K562 (cell line): ENCODE measurements at regions not wholly inside any gene's neighbourhood (a gene's known extent, or its start where the extent isn't known, plus 50 kb on each side); places are given as distances from the start of the nearest gene placed in this dataset.

Experiments used
- ATAC-seq: fragments of 200-7000 bp; cut with Tn5 transposase; 3 replicates; pipeline ENCODE4 v1.9.1; 2020; ENCODE audit warnings: moderate library complexity
- BruUV-seq: library from RNA; stranded (reverse); fragments of 400-500 nt; replicated peaks from 2 replicates; lab custom pipeline; 2021; lab: Mats Ljungman, UMichigan
- CTCF ChIA-PET: fragments of 300-600 bp; formaldehyde crosslinking; extraction: SDS; loops from one replicate; lab custom pipeline; 2021; ENCODE audit warnings: low intra/inter-chr PET ratio; lab: Yijun Ruan, JAX
- POLR2A ChIA-PET: fragments of 300-600, 350-650 bp; sonication (Branson Sonifier 250); formaldehyde crosslinking; extraction: SDS; loops from one replicate; lab custom pipeline; 2021; ENCODE audit warnings: antibody characterized with exemption, inconsistent platforms; lab: Yijun Ruan, JAX
- DNase-seq, 4 experiments: peaks; one replicate each; pipeline versions ENCODE4 v3.0.0 to v3.0.0-alpha.2; 2011 to 2018; ENCODE audit warnings: low spot score in 3 of 4, mixed read lengths in 3 of 4; ENCODE audit errors: extremely low read depth in 1 of 4
- FAIRE-seq: peaks from 2 replicates; lab custom pipeline; 2011; peaks lifted over from hg19 to GRCh38; lab: Jason Lieb, UNC
- H2AFZ ChIP-seq: 2 replicates; pipeline ENCODE4 v1.6.0; 2011; ENCODE audit warnings: low read depth, low read length, control low read depth, inconsistent platforms
- H3K27ac ChIP-seq: fragments of 200-600 bp; 3 replicates; pipeline ENCODE4 v1.8.0; 2011; ENCODE audit warnings: low read depth, mild to moderate bottlenecking, control low read depth, inconsistent platforms, low read length, moderate library complexity, mixed read lengths; ENCODE audit errors: extremely low read depth
- H3K27me3 ChIP-seq, 2 experiments: fragments of 300-600 bp in 1 of 2; 2 replicates in 1 of 2; 3 replicates in 1 of 2; pipeline versions ENCODE4 v1.6.0 to v1.8.0; 2011; ENCODE audit warnings: inconsistent platforms in 2 of 2, low read length in 2 of 2, mild to moderate bottlenecking in 1 of 2, mixed read lengths in 1 of 2, moderate library complexity in 1 of 2; ENCODE audit not compliant: control insufficient read depth in 2 of 2, insufficient read depth in 2 of 2
- H3K36me3 ChIP-seq: fragments of 300-600 bp; 3 replicates; pipeline ENCODE4 v1.8.0; 2011; ENCODE audit warnings: mild to moderate bottlenecking, low read length, inconsistent platforms; ENCODE audit not compliant: control insufficient read depth, insufficient read depth
- H3K4me1 ChIP-seq, 2 experiments: fragments of 200-600 bp in 1 of 2; replicated peaks in 1 of 2; 2 replicates in 1 of 2; 3 replicates in 1 of 2; pipeline versions ENCODE4 v1.5.1 to v1.8.0; 2011; ENCODE audit warnings: inconsistent platforms in 2 of 2, low read length in 2 of 2, mild to moderate bottlenecking in 1 of 2, mixed read lengths in 1 of 2, moderate library complexity in 1 of 2; ENCODE audit not compliant: control insufficient read depth in 2 of 2, insufficient read depth in 2 of 2
- H3K4me2 ChIP-seq: 2 replicates; pipeline ENCODE4 v1.6.1; 2011; ENCODE audit warnings: low read length, control low read depth, inconsistent platforms, mixed read lengths; ENCODE audit not compliant: insufficient read depth
- H3K4me3 ChIP-seq: fragments of 200-600 bp; sonication (generic), shearing (Covaris generic); 2 replicates; pipeline ENCODE4 v1.5.1; 2016; ENCODE audit warnings: control low read depth, inconsistent platforms
- H3K79me2 ChIP-seq: fragments of 200-600 bp; 3 replicates; pipeline ENCODE4 v1.8.0; 2011; ENCODE audit warnings: low read length, inconsistent platforms; ENCODE audit not compliant: control insufficient read depth, insufficient read depth
- H3K9ac ChIP-seq, 2 experiments: 2 replicates each; pipeline versions ENCODE4 v1.6.0 to v1.6.1; 2011; ENCODE audit warnings: low read depth in 2 of 2, low read length in 2 of 2, control low read depth in 1 of 2, inconsistent platforms in 1 of 2, mild to moderate bottlenecking in 1 of 2, mixed read lengths in 1 of 2; ENCODE audit not compliant: insufficient read depth in 1 of 2
- H3K9me1 ChIP-seq: one replicate; pipeline ENCODE4 v1.6.0; 2011; ENCODE audit warnings: inconsistent platforms, mild to moderate bottlenecking, low read length, moderate library complexity; ENCODE audit not compliant: control insufficient read depth, insufficient read depth
- H3K9me3 ChIP-seq: replicated peaks from 2 replicates; pipeline ENCODE4 v1.5.1; 2011; ENCODE audit warnings: low read depth, low read length, inconsistent platforms; ENCODE audit not compliant: control insufficient read depth, insufficient read depth
- H4K20me1 ChIP-seq: replicated peaks from 2 replicates; pipeline ENCODE4 v1.6.1; 2011; ENCODE audit warnings: low read length, inconsistent platforms, mixed read lengths; ENCODE audit not compliant: control insufficient read depth, insufficient read depth
- ADNP ChIP-seq: fragments of 200-800 bp; sonication (Bioruptor generic); IDR thresholded peaks from 2 replicates; pipeline ENCODE4 v1.6.1; 2016; ENCODE audit warnings: missing genetic modification characterization, missing compliant biosample characterization
- ARHGAP35 ChIP-seq: fragments of 450-650 bp; IDR thresholded peaks from 2 replicates; pipeline ENCODE4 v1.6.1; 2018; ENCODE audit not compliant: partially characterized antibody
- ASH1L ChIP-seq: fragments of 450-650 bp; IDR thresholded peaks from 2 replicates; pipeline ENCODE4 v1.6.1; 2018; ENCODE audit warnings: borderline replicate concordance, mild to moderate bottlenecking, low read depth; ENCODE audit not compliant: partially characterized antibody
- KDM2B ChIP-seq: fragments of 250-450 bp; sonication (Bioruptor Pico); IDR thresholded peaks from 2 replicates; pipeline ENCODE4 v1.8.0; 2021; ENCODE audit warnings: mild to moderate bottlenecking, moderate library complexity
- PHF8 ChIP-seq: fragments of 200-600 bp; sonication (generic); IDR thresholded peaks from 2 replicates; pipeline ENCODE4 v1.6.1; 2012; ENCODE audit warnings: mixed run types, mild to moderate bottlenecking, inconsistent platforms, low read length, moderate library complexity, borderline replicate concordance
- PURB ChIP-seq: sonication (generic); formaldehyde crosslinking; IDR thresholded peaks from 2 replicates; pipeline ENCODE4 v1.9.0; 2021; ENCODE audit warnings: low read depth, mild to moderate bottlenecking, missing genetic modification reagents
- RBM15 ChIP-seq: fragments of 200-400 bp; formaldehyde crosslinking; IDR thresholded peaks from 2 replicates; pipeline ENCODE4 v1.6.1; 2018; ENCODE audit warnings: mild to moderate bottlenecking, low read length, moderate library complexity; ENCODE audit not compliant: insufficient read depth
- SFPQ ChIP-seq: fragments of 200-400 bp; formaldehyde crosslinking; IDR thresholded peaks from 2 replicates; pipeline ENCODE4 v1.6.1; 2017; ENCODE audit warnings: mild to moderate bottlenecking, low read depth, low read length, moderate library complexity
- STAG1 ChIP-seq: sonication (generic); formaldehyde crosslinking; IDR thresholded peaks from 2 replicates; pipeline ENCODE4 v1.5.0; 2020; ENCODE audit warnings: missing genetic modification reagents, borderline replicate concordance
- ZNF197 ChIP-seq: fragments of 200-800 bp; sonication (Bioruptor generic); IDR thresholded peaks from 2 replicates; pipeline ENCODE4 v1.6.1; 2016; ENCODE audit warnings: low read depth, missing genetic modification characterization, missing compliant biosample characterization
- in situ Hi-C: fragments of 300-500 bp; cut with MboI; formaldehyde crosslinking; loops from 4 replicates; pipeline ENCODE4 v1.15.0; 2018; ENCODE audit warnings: inconsistent platforms, mixed read lengths
- intact Hi-C: fragments of 100-400 bp; cut with micrococcal nuclease; formaldehyde crosslinking; loops from 2 replicates; pipeline ENCODE4 v1.14.2; 2022
- TF ChIP-seq, protein P1 (sequence below): fragments of 450-650 bp; IDR thresholded peaks from 2 replicates; pipeline ENCODE4 v1.6.1; 2016; ENCODE audit warnings: mild to moderate bottlenecking
- TF ChIP-seq, protein P2 (sequence below), 3 experiments: fragments of 200-800 bp in 1 of 3; fragments of 250-450 bp in 1 of 3; fragments of 450-650 bp in 1 of 3; sonication (Bioruptor Pico) in 1 of 3; sonication (Bioruptor generic) in 1 of 3; formaldehyde crosslinking in 1 of 3; IDR thresholded peaks; 2 replicates each; pipeline versions ENCODE4 v1.6.1 to v1.8.0; 2016 to 2022; ENCODE audit warnings: mild to moderate bottlenecking in 2 of 3, missing genetic modification characterization in 2 of 3, missing compliant biosample characterization in 1 of 3, moderate library complexity in 1 of 3

DNA sequence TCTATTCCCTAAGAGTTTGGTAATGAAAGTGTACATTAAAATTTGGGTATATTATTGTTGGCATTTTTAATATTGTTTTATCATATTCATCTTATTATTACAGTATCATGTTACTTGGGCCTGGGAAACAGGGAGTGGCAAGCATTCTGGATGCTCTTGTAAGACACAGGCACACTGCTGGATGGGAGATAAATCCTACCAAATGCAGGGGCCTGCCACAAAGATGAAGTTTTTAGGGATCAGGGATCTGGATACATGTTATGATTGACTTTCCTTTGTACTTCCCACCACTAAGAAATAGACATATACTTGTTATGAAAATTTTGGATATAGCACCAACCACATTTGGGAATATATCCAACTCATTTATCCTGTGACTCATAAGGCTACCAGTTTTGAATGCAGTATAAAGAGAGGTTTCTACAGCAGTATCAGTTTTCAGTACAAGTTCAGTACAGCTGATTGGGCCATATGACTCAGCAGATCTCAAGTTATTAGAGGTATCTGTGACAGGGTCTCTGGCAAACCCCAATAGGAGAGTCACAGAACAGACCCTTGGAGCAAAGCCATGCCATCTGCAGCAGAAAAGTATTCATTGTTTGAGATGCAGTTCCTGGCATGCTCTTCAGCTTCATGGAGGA, 360.1 kb downstream of the DMAC1 start:
- FAIRE-seq: no peak
- no peak for TF ChIP-seq PURB (CRISPR knock-in tag)
- TF ChIP-seq KDM2B: no peak
- TF ChIP-seq RBM15: no peak
- TF ChIP-seq ASH1L: no peak
- no peak for TF ChIP-seq PHF8
- TF ChIP-seq, protein P1, sequence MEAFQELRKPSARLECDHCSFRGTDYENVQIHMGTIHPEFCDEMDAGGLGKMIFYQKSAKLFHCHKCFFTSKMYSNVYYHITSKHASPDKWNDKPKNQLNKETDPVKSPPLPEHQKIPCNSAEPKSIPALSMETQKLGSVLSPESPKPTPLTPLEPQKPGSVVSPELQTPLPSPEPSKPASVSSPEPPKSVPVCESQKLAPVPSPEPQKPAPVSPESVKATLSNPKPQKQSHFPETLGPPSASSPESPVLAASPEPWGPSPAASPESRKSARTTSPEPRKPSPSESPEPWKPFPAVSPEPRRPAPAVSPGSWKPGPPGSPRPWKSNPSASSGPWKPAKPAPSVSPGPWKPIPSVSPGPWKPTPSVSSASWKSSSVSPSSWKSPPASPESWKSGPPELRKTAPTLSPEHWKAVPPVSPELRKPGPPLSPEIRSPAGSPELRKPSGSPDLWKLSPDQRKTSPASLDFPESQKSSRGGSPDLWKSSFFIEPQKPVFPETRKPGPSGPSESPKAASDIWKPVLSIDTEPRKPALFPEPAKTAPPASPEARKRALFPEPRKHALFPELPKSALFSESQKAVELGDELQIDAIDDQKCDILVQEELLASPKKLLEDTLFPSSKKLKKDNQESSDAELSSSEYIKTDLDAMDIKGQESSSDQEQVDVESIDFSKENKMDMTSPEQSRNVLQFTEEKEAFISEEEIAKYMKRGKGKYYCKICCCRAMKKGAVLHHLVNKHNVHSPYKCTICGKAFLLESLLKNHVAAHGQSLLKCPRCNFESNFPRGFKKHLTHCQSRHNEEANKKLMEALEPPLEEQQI: no peak
- no peak for TF ChIP-seq STAG1 (CRISPR knock-in tag)
- TF ChIP-seq ADNP (tag): no peak
- TF ChIP-seq, protein P2, sequence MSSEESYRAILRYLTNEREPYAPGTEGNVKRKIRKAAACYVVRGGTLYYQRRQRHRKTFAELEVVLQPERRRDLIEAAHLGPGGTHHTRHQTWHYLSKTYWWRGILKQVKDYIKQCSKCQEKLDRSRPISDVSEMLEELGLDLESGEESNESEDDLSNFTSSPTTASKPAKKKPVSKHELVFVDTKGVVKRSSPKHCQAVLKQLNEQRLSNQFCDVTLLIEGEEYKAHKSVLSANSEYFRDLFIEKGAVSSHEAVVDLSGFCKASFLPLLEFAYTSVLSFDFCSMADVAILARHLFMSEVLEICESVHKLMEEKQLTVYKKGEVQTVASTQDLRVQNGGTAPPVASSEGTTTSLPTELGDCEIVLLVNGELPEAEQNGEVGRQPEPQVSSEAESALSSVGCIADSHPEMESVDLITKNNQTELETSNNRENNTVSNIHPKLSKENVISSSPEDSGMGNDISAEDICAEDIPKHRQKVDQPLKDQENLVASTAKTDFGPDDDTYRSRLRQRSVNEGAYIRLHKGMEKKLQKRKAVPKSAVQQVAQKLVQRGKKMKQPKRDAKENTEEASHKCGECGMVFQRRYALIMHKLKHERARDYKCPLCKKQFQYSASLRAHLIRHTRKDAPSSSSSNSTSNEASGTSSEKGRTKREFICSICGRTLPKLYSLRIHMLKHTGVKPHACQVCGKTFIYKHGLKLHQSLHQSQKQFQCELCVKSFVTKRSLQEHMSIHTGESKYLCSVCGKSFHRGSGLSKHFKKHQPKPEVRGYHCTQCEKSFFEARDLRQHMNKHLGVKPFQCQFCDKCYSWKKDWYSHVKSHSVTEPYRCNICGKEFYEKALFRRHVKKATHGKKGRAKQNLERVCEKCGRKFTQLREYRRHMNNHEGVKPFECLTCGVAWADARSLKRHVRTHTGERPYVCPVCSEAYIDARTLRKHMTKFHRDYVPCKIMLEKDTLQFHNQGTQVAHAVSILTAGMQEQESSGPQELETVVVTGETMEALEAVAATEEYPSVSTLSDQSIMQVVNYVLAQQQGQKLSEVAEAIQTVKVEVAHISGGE (CRISPR knock-in tag; IDR thresholded peaks at IDR 0.05): no peak
- TF ChIP-seq ZNF197 (CRISPR knock-in tag): no peak
- TF ChIP-seq SFPQ: no peak
- no peak for TF ChIP-seq ARHGAP35

More for the DNA sequence above, 360.1 kb downstream of the DMAC1 start:
- Histone ChIP-seq H3K27me3 (no peaks in the 10 kb centered on the region), H3K27ac (no peak overlapping the region), H2AFZ (no peak overlapping the region), H3K4me3 (no peak overlapping the region), H3K79me2 (no peaks in the 10 kb centered on the region), H3K9me3 (no peaks in the 10 kb centered on the region), H3K9ac (no peak overlapping the region), H4K20me1 (no peaks in the 10 kb centered on the region), H3K9me1 (no peaks in the 10 kb centered on the region), H3K4me2 (no peak overlapping the region), H3K36me3 (no peaks in the 10 kb centered on the region), H3K4me1 (no peaks in the 10 kb centered on the region)
- no peak for DNase-seq
- intact Hi-C loops: no loop called here
- ATAC-seq: no peak
- ChIA-PET CTCF (interaction anchor here (0.6 kb wide), 1 partner anchor 116 kb away, joined by 5 read pairs; no protein-coding TSS in a partner anchor), POLR2A (no interaction called here)
- no TSS peak for BruUV-seq
- in situ Hi-C loops: no loop called here
